HG03565 (cell line): ENCODE measurements at regions not wholly inside any gene's neighbourhood (a gene's known extent, or its start where the extent isn't known, plus 50 kb on each side); places are given as distances from the start of the nearest gene placed in this dataset.

Experiments used
- ATAC-seq: cut with Tn5 transposase; IDR thresholded peaks from one replicate; pipeline ENCODE4 v1.9.1; 2021; ENCODE audit warnings: mild to moderate bottlenecking, moderate library complexity; ENCODE audit not compliant: unreplicated experiment

GRCh38 chr16:79272141-79272577, 328.4 kb downstream of the MAF start:
- no peak for ATAC-seq

GRCh38 chr16:79271583-79271982, 329.0 kb downstream of the MAF start:
- no peak for ATAC-seq

GRCh38 chr16:79270011-79270410, 330.5 kb downstream of the MAF start:
- ATAC-seq, result no peak

GRCh38 chr16:79269211-79269863, 331.2 kb downstream of the MAF start:
- peak; percentile 98 for ATAC-seq

GRCh38 chr16:79267781-79268180, 332.8 kb downstream of the MAF start:
- no peak for ATAC-seq

GRCh38 chr16:79267146-79267545, 333.4 kb downstream of the MAF start:
- no peak for ATAC-seq

GRCh38 chr16:79265701-79266100, 334.8 kb downstream of the MAF start:
- no peak for ATAC-seq

GRCh38 chr16:79265196-79265595, 335.3 kb downstream of the MAF start:
- no peak for ATAC-seq

GRCh38 chr16:79264237-79265109, 336.1 kb downstream of the MAF start:
- no peak for ATAC-seq

- no peak for ATAC-seq
These were observed 337.1 kb downstream of the MAF start for GRCh38 chr16:79263425-79263824.
